ENCODE measurements at regions not wholly inside any gene's neighbourhood (a gene's known extent, or its start where the extent isn't known, plus 50 kb on each side); places are given as distances from the start of the nearest gene placed in this dataset.

DNA sequence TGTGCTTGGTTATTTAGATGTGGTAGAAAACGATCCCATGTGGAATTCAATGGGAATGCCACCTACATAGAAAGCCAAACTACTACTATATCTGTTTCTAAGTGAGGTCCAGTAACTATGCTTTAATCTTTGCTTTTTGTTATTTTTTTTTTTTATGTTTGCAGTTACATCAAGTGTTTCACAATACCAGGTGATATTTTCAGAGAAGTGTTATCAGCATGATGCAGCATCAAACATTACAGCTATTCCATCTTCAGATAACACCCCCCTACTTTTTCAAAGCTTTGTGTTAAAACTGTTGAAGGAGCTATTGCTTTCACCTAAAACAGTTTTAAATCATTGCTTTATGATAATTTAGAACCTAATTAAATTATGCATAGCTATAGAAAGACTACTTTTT lies 163.8 kb upstream of the SLC16A7 start:
- Histone ChIP-seq H3K9me3 (ENCODE audit: low read length) (no peaks in the 10 kb centered on the region), H3F3A (ENCODE audit: insufficient read depth, low read length) (no peaks in the 10 kb centered on the region), H3K36me3 (ENCODE audit: insufficient read depth, low read length) (no peaks in the 10 kb centered on the region), H3K4me3 (ENCODE audit: low read depth, low read length, poor library complexity, severe bottlenecking) (no peak overlapping the region), H3K4me1 (ENCODE audit: insufficient read depth, low read length, severe bottlenecking) (no peaks in the 10 kb centered on the region), H3K79me2 (ENCODE audit: insufficient read depth, low read length) (no peaks in the 10 kb centered on the region), H3K27me3 (ENCODE audit: insufficient read depth, low read length) (no peaks in the 10 kb centered on the region; the same call in 1 of the 2 replicates), H3K9me2 (ENCODE audit: low read depth, low read length) (no peaks in the 10 kb centered on the region), H2AFZ (ENCODE audit: low read length) (no peak overlapping the region), H3K9ac (ENCODE audit: low read length) (no peak overlapping the region), H4K20me1 (ENCODE audit: insufficient read depth, low read length) (no peaks in the 10 kb centered on the region), H3K27ac (ENCODE audit: low read depth, low read length, poor library complexity, severe bottlenecking) (no peak overlapping the region), H3K4me2 (ENCODE audit: low read length) (no peak overlapping the region)
- TF ChIP-seq, protein P1, sequence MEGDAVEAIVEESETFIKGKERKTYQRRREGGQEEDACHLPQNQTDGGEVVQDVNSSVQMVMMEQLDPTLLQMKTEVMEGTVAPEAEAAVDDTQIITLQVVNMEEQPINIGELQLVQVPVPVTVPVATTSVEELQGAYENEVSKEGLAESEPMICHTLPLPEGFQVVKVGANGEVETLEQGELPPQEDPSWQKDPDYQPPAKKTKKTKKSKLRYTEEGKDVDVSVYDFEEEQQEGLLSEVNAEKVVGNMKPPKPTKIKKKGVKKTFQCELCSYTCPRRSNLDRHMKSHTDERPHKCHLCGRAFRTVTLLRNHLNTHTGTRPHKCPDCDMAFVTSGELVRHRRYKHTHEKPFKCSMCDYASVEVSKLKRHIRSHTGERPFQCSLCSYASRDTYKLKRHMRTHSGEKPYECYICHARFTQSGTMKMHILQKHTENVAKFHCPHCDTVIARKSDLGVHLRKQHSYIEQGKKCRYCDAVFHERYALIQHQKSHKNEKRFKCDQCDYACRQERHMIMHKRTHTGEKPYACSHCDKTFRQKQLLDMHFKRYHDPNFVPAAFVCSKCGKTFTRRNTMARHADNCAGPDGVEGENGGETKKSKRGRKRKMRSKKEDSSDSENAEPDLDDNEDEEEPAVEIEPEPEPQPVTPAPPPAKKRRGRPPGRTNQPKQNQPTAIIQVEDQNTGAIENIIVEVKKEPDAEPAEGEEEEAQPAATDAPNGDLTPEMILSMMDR (IDR thresholded peaks at IDR 0.05; ENCODE audit: low read length), result no peak
- TF ChIP-seq EZH2 (IDR thresholded peaks at IDR 0.05; ENCODE audit: borderline replicate concordance, low read length), result no peak

- TF ChIP-seq, protein P1 (IDR thresholded peaks at IDR 0.05; ENCODE audit: low read length), result no peak
- no peak for TF ChIP-seq EZH2 (IDR thresholded peaks at IDR 0.05; ENCODE audit: borderline replicate concordance, low read length)
- Histone ChIP-seq H2AFZ (ENCODE audit: low read length) (no peak overlapping the region), H3K4me3 (ENCODE audit: low read depth, low read length, poor library complexity, severe bottlenecking) (no peak overlapping the region), H3K9me3 (ENCODE audit: low read length) (no peaks in the 10 kb centered on the region), H3F3A (ENCODE audit: insufficient read depth, low read length) (no peaks in the 10 kb centered on the region), H3K9me2 (ENCODE audit: low read depth, low read length) (no peaks in the 10 kb centered on the region), H3K9ac (ENCODE audit: low read length) (no peak overlapping the region), H3K79me2 (ENCODE audit: insufficient read depth, low read length) (no peaks in the 10 kb centered on the region), H3K36me3 (ENCODE audit: insufficient read depth, low read length) (no peaks in the 10 kb centered on the region), H4K20me1 (ENCODE audit: insufficient read depth, low read length) (no peaks in the 10 kb centered on the region), H3K4me1 (ENCODE audit: insufficient read depth, low read length, severe bottlenecking) (no peaks in the 10 kb centered on the region), H3K27me3 (ENCODE audit: insufficient read depth, low read length) (no peaks in the 10 kb centered on the region; the same call in 1 of the 2 replicates), H3K27ac (ENCODE audit: low read depth, low read length, poor library complexity, severe bottlenecking) (no peak overlapping the region), H3K4me2 (ENCODE audit: low read length) (no peak overlapping the region)
Measured at GRCh38 chr12:59431266-59431665, 164.6 kb upstream of the SLC16A7 start.

GRCh38 chr12:59429766-59430165 lies 166.1 kb upstream of the SLC16A7 start:
- Histone ChIP-seq H3K9me2 (ENCODE audit: low read depth, low read length) (no peaks in the 10 kb centered on the region), H4K20me1 (ENCODE audit: insufficient read depth, low read length) (no peaks in the 10 kb centered on the region), H3K36me3 (ENCODE audit: insufficient read depth, low read length) (no peaks in the 10 kb centered on the region), H2AFZ (ENCODE audit: low read length) (no peak overlapping the region), H3K9ac (ENCODE audit: low read length) (no peak overlapping the region), H3K27me3 (ENCODE audit: insufficient read depth, low read length) (no peaks in the 10 kb centered on the region; the same call in 1 of the 2 replicates), H3F3A (ENCODE audit: insufficient read depth, low read length) (no peaks in the 10 kb centered on the region), H3K79me2 (ENCODE audit: insufficient read depth, low read length) (no peaks in the 10 kb centered on the region), H3K4me1 (ENCODE audit: insufficient read depth, low read length, severe bottlenecking) (no peaks in the 10 kb centered on the region), H3K4me2 (ENCODE audit: low read length) (no peak overlapping the region), H3K9me3 (ENCODE audit: low read length) (no peaks in the 10 kb centered on the region), H3K4me3 (ENCODE audit: low read depth, low read length, poor library complexity, severe bottlenecking) (no peak overlapping the region), H3K27ac (ENCODE audit: low read depth, low read length, poor library complexity, severe bottlenecking) (no peak overlapping the region)
- TF ChIP-seq, protein P1 (IDR thresholded peaks at IDR 0.05; ENCODE audit: low read length), result no peak
- no peak for TF ChIP-seq EZH2 (IDR thresholded peaks at IDR 0.05; ENCODE audit: borderline replicate concordance, low read length)

All from OCI-LY1 (cell line).